Psoas muscle (tissue), 7 donors: ENCODE measurements at regions not wholly inside any gene's neighbourhood (a gene's known extent, or its start where the extent isn't known, plus 50 kb on each side); places are given as distances from the start of the nearest gene placed in this dataset.

Source experiments
- ATAC-seq, 4 donors: fragments of 200-7000 bp; cut with Tn5 transposase; one replicate each; pipeline ENCODE4 v1.9.1; 2020; ENCODE audit warnings: moderate library complexity in 3 of 4, mild to moderate bottlenecking in 2 of 4
- DNase-seq, 2 donors: peaks; one replicate each; pipeline ENCODE4 v3.0.0-alpha.2; 2020
- H3K27ac ChIP-seq: fragments of 200-600 bp; one replicate; pipeline ENCODE4 v1.8.0; 2022
- H3K27me3 ChIP-seq, 3 donors: fragments of 200-600 bp in 1 of 3; one replicate each; pipeline versions ENCODE4 v1.6.1 to v1.8.0; 2013 to 2022; ENCODE audit warnings: low read length in 2 of 3, mild to moderate bottlenecking in 2 of 3, moderate library complexity in 1 of 3; ENCODE audit not compliant: insufficient read depth in 3 of 3
- H3K36me3 ChIP-seq, 2 donors: fragments of 200-600 bp in 1 of 2; one replicate each; pipeline versions ENCODE4 v1.6.1 to v1.8.0; 2013 to 2022; ENCODE audit warnings: low read depth in 1 of 2, mild to moderate bottlenecking in 1 of 2, moderate library complexity in 1 of 2; ENCODE audit not compliant: insufficient read depth in 1 of 2
- H3K4me1 ChIP-seq: fragments of 200-600 bp; one replicate; pipeline ENCODE4 v1.8.0; 2022
- H3K4me3 ChIP-seq: fragments of 200-600 bp; one replicate; pipeline ENCODE4 v1.8.0; 2022; ENCODE audit warnings: mild to moderate bottlenecking
- H3K9me3 ChIP-seq: fragments of 200-600 bp; one replicate; pipeline ENCODE4 v1.8.0; 2022
- WGBS, 3 donors: extraction: QIAGEN DNeasy Blood & Tissue Kit; methylation state at CpG; one replicate each; pipeline versions ENCODE4 v1.1.6 to v1.1.7; 2013; 5-methylcytosine and 5-hydroxymethylcytosine counted together
- intact Hi-C, 2 donors: fragments of 100-400 bp; cut with DNase I; formaldehyde crosslinking; loops; one replicate each; pipeline versions ENCODE4 v1.11.0 to v1.14.2; 2022
- TF ChIP-seq, protein P1 (sequence below): fragments of 200-600 bp; IDR thresholded peaks from one replicate; pipeline ENCODE4 v1.8.0; 2022; ENCODE audit warnings: antibody characterized with exemption
- donor health status: healthy with polysubstance abuse.
- donor health status: DM: no; HTN: no; CAD: no; lungs with moderate emphysema.
- donor health status: Bipolar disorder and iron deficiency.
- donor health status: healthy.
- donor health status: DM: yes; HTN: yes; CAD: no.
- donor health status: DM: no; HTN: no; CAD: no.
- donor health status: DM: yes; HTN: yes; CAD: no.

- TF ChIP-seq, protein P1, sequence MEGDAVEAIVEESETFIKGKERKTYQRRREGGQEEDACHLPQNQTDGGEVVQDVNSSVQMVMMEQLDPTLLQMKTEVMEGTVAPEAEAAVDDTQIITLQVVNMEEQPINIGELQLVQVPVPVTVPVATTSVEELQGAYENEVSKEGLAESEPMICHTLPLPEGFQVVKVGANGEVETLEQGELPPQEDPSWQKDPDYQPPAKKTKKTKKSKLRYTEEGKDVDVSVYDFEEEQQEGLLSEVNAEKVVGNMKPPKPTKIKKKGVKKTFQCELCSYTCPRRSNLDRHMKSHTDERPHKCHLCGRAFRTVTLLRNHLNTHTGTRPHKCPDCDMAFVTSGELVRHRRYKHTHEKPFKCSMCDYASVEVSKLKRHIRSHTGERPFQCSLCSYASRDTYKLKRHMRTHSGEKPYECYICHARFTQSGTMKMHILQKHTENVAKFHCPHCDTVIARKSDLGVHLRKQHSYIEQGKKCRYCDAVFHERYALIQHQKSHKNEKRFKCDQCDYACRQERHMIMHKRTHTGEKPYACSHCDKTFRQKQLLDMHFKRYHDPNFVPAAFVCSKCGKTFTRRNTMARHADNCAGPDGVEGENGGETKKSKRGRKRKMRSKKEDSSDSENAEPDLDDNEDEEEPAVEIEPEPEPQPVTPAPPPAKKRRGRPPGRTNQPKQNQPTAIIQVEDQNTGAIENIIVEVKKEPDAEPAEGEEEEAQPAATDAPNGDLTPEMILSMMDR = no peak
- no peaks in the 10 kb centered on the region for H3K4me1 ChIP-seq
- intact Hi-C loops = no loop called here
These were observed 80.6 kb downstream of the NPTX2 start for GRCh38 chr7:98697485-98698240.

DNA sequence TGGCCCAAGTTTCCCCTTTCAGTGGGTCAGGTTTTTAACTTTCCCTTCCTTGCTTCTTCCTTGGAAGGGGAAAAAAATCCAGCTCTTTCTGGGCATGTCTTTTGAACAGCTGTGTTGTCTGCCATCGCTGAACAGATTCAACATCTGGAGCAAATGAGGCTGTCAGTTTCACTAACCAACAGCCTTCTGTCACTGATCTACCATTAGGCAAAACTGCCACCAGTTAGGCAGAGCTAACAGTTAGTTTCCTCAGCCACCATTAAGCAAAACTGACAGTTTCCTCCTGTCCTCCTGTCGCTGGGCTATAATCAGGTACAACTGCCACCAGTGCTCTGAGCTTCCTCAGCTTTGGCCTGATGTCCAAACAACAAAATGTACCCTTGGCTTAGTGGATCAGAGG is 81.9 kb downstream of the NPTX2 start:
- TF ChIP-seq, protein P1 = no peak
- 27 to 33% (median 31%) methylated on average over 2 of the region's 2 CpGs for WGBS, 3 donors
- H3K36me3 ChIP-seq = no peaks in the 10 kb centered on the region
- no peak overlapping the region for H3K4me3 ChIP-seq
- H3K27ac ChIP-seq = no peak overlapping the region
- intact Hi-C loops = no loop called here
- H3K4me1 ChIP-seq = no peaks in the 10 kb centered on the region
- DNase-seq (no peak), ATAC-seq (no peak)
- H3K9me3 ChIP-seq = peaks cover 8% of the 10 kb centered on the region
- H3K27me3 ChIP-seq = no peaks in the 10 kb centered on the region

More at GRCh38 chr7:98697485-98698240, 80.6 kb downstream of the NPTX2 start:
- H3K27ac ChIP-seq = no peak overlapping the region
- no peak for DNase-seq
- H3K4me3 ChIP-seq = no peak overlapping the region
- H3K9me3 ChIP-seq = peaks cover 16% of the 10 kb centered on the region
- ATAC-seq = no peak
- H3K36me3 ChIP-seq = no peaks in the 10 kb centered on the region
- 65 to 71% (median 68%) methylated on average over 9 of the region's 9 CpGs for WGBS, 3 donors
- H3K27me3 ChIP-seq = no peaks in the 10 kb centered on the region

DNA sequence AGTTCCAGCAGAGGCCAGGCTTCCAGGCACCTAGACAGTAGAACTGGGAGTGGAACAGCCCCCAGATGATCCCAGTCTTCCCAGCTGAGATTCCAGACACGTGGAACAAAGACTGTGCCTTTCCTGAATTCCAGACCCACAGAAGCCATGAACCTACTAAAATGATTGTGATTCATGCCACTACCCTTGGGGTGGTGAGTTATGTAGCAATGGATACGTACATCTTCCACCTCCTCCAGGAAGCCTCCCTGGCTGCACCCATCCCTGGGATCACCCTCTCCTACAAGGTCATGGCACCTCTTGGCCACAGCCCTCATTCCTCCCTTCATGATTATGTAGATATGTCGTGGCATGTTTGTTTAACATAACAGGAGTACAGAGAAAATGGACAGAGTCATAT is 83.4 kb downstream of the NPTX2 start:
- H3K36me3 ChIP-seq = no peaks in the 10 kb centered on the region

GRCh38 chr7:98701372-98701771 is 84.3 kb downstream of the NPTX2 start:
- peaks cover 0 to 4% (median 0%) of the 10 kb centered on the region in 3 donors for H3K27me3 ChIP-seq
- TF ChIP-seq, protein P1 = no peak
- DNase-seq (no peak), ATAC-seq (no peak)
- no peaks in the 10 kb centered on the region for H3K36me3 ChIP-seq
- no peak overlapping the region for H3K27ac ChIP-seq
- peaks cover 8% of the 10 kb centered on the region for H3K9me3 ChIP-seq
- H3K4me3 ChIP-seq = no peak overlapping the region
- no peaks in the 10 kb centered on the region for H3K4me1 ChIP-seq
- 76 to 82% (median 79%) methylated on average over 11 of the region's 11 CpGs for WGBS, 3 donors
- intact Hi-C loops = no loop called here

More for the DNA sequence above, 83.4 kb downstream of the NPTX2 start:
- no peaks in the 10 kb centered on the region for H3K4me1 ChIP-seq
- 60 to 65% (median 63%) methylated on average over 3 of the region's 3 CpGs for WGBS, 3 donors
- TF ChIP-seq, protein P1 = no peak
- H3K9me3 ChIP-seq = peaks cover 8% of the 10 kb centered on the region
- no peak for ATAC-seq
- H3K27ac ChIP-seq = no peak overlapping the region
- DNase-seq = no peak
- intact Hi-C loops = no loop called here
- no peaks in the 10 kb centered on the region for H3K27me3 ChIP-seq
- no peak overlapping the region for H3K4me3 ChIP-seq

DNA sequence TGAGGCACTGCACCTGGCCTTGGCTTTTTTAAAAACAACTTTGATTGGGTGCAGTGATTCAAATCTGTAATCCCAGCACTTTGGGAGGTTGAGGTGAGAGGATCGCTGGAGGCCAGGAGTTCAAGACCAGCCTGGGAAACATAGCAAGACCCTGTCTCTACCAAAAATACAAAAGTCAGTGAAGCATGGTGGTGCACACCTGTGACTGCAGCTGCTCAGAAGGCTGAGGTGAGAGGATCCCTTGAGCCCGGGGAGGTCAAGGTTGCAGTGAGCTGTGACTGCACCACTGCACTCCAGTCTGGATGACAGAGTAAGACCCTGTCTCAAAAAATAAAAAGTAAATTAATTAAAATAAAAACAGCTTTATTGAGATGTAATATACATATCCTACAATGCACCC is 84.9 kb downstream of the NPTX2 start:
- WGBS, 3 donors = 80 to 87% (median 80%) methylated on average over 2 of the region's 2 CpGs
- H3K27ac ChIP-seq = no peak overlapping the region

More for the DNA sequence above, 84.9 kb downstream of the NPTX2 start:
- no peaks in the 10 kb centered on the region for H3K4me1 ChIP-seq
- TF ChIP-seq, protein P1 = no peak
- peaks cover 0 to 5% (median 0%) of the 10 kb centered on the region in 3 donors for H3K27me3 ChIP-seq
- DNase-seq (no peak), ATAC-seq (no peak)
- H3K4me3 ChIP-seq = no peak overlapping the region
- intact Hi-C loops = no loop called here
- no peaks in the 10 kb centered on the region for H3K36me3 ChIP-seq
- peaks cover 3% of the 10 kb centered on the region for H3K9me3 ChIP-seq
